H1 (cell line): ENCODE measurements at regions not wholly inside any gene's neighbourhood (a gene's known extent, or its start where the extent isn't known, plus 50 kb on each side); places are given as distances from the start of the nearest gene placed in this dataset.

ENCODE experiments used
- CTCF ChIA-PET: fragments of 300-600 bp; sonication (Branson Sonifier 250); formaldehyde crosslinking; loops from one replicate; lab custom pipeline; 2021; ENCODE audit not compliant: partially characterized antibody; lab: Charles Lee
- POLR2A ChIA-PET: fragments of 300-600 bp; sonication (Branson Sonifier 250); formaldehyde crosslinking; loops from one replicate; lab custom pipeline; 2021; ENCODE audit warnings: inconsistent platforms; ENCODE audit not compliant: partially characterized antibody; lab: Charles Lee
- DNase-seq, 2 experiments: peaks; one replicate each; pipeline versions ENCODE4 v3.0.0 to v3.0.0-alpha.2; 2010 to 2022; ENCODE audit warnings: low spot score in 2 of 2, low read depth in 1 of 2, mixed read lengths in 1 of 2
- FAIRE-seq: peaks from 2 replicates; lab custom pipeline; 2011; peaks lifted over from hg19 to GRCh38; lab: Jason Lieb, UNC
- H2AFZ ChIP-seq: 2 replicates; pipeline ENCODE4 v1.8.1; 2012; ENCODE audit warnings: low read length, inconsistent platforms
- H2AK5ac ChIP-seq: 2 replicates; pipeline ENCODE4 v1.6.1; 2013; ENCODE audit warnings: low read depth, low read length
- H2BK120ac ChIP-seq: replicated peaks from 2 replicates; pipeline ENCODE3; 2013; ENCODE audit warnings: low read depth, low read length, inconsistent platforms
- H2BK12ac ChIP-seq: 2 replicates; pipeline ENCODE4 v1.6.1; 2013; ENCODE audit warnings: low read depth, low read length
- H2BK15ac ChIP-seq: 2 replicates; pipeline ENCODE4 v1.6.1; 2013; ENCODE audit warnings: low read length
- H2BK20ac ChIP-seq: 2 replicates; pipeline ENCODE4 v1.6.1; 2013; ENCODE audit warnings: low read length
- H2BK5ac ChIP-seq: 2 replicates; pipeline ENCODE4 v1.6.1; 2013; ENCODE audit warnings: low read depth, low read length
- H3K14ac ChIP-seq: 2 replicates; pipeline ENCODE4 v1.6.1; 2013; ENCODE audit warnings: inconsistent platforms; ENCODE audit not compliant: insufficient read length
- H3K18ac ChIP-seq: 2 replicates; pipeline ENCODE4 v1.6.1; 2013; ENCODE audit warnings: low read length; ENCODE audit errors: extremely low read depth
- H3K23ac ChIP-seq: 2 replicates; pipeline ENCODE4 v1.6.1; 2013; ENCODE audit warnings: inconsistent platforms; ENCODE audit not compliant: insufficient read length
- H3K23me2 ChIP-seq: 2 replicates; pipeline ENCODE4 v1.6.1; 2013; ENCODE audit warnings: low read depth, low read length
- H3K27ac ChIP-seq: 2 replicates; pipeline ENCODE4 v1.6.1; 2011; ENCODE audit warnings: low read depth, low read length, inconsistent platforms
- H3K27me3 ChIP-seq, 4 experiments: replicated peaks in 1 of 4; 1 replicate in 1 of 4; 2 replicates in 3 of 4; pipeline versions ENCODE4 v1.6.1 to v1.8.1; 2011 to 2013; ENCODE audit warnings: low read length in 3 of 4, mild to moderate bottlenecking in 3 of 4, inconsistent platforms in 2 of 4, mixed read lengths in 2 of 4, moderate library complexity in 1 of 4; ENCODE audit not compliant: control insufficient read depth in 3 of 4, insufficient read depth in 3 of 4; ENCODE audit errors: extremely low read depth in 1 of 4
- H3K36me3 ChIP-seq, 4 experiments: 2 replicates each; pipeline versions ENCODE4 v1.6.1 to v1.8.1; 2011 to 2013; ENCODE audit warnings: mild to moderate bottlenecking in 4 of 4, low read length in 3 of 4, moderate library complexity in 2 of 4, control low read depth in 1 of 4, inconsistent platforms in 1 of 4; ENCODE audit not compliant: insufficient read depth in 4 of 4, control insufficient read depth in 2 of 4
- H3K4ac ChIP-seq: replicated peaks from 2 replicates; pipeline ENCODE3; 2013; ENCODE audit warnings: low read length, low read depth, mixed read lengths, inconsistent platforms; ENCODE audit not compliant: insufficient read length
- H3K4me1 ChIP-seq, 4 experiments: replicated peaks in 1 of 4; 1 replicate in 1 of 4; 2 replicates in 3 of 4; pipeline versions ENCODE4 v1.6.1 to v1.8.1; 2011 to 2013; ENCODE audit warnings: low read length in 3 of 4, inconsistent platforms in 2 of 4, mixed read lengths in 1 of 4; ENCODE audit not compliant: insufficient read depth in 4 of 4, control insufficient read depth in 3 of 4
- H3K4me2 ChIP-seq, 2 experiments: 2 replicates each; pipeline versions ENCODE4 v1.6.1 to v1.8.1; 2011 to 2013; ENCODE audit warnings: low read depth in 2 of 2, low read length in 2 of 2, control low read depth in 1 of 2, inconsistent platforms in 1 of 2, mild to moderate bottlenecking in 1 of 2; ENCODE audit not compliant: insufficient read depth in 1 of 2
- H3K4me3 ChIP-seq, 4 experiments: fragments of 200-600, 300-600 bp in 1 of 4; sonication (generic), shearing (Covaris generic), sonication (Bioruptor Twin) in 1 of 4; 2 replicates each; pipeline versions ENCODE4 v1.5.1 to v1.8.1; 2011 to 2016; ENCODE audit warnings: low read length in 4 of 4, low read depth in 3 of 4, control low read depth in 2 of 4, inconsistent platforms in 2 of 4, mild to moderate bottlenecking in 2 of 4, mixed read lengths in 1 of 4, moderate library complexity in 1 of 4; ENCODE audit not compliant: insufficient read depth in 2 of 4; ENCODE audit errors: extremely low read depth in 1 of 4
- H3K56ac ChIP-seq: replicated peaks from 2 replicates; pipeline ENCODE3; 2013; ENCODE audit warnings: low read depth, mild to moderate bottlenecking, mixed read lengths, low read length, inconsistent platforms; ENCODE audit not compliant: insufficient read length
- H3K79me1 ChIP-seq: 2 replicates; pipeline ENCODE4 v1.6.1; 2013; ENCODE audit warnings: low read depth, low read length, control low read depth
- H3K79me2 ChIP-seq, 2 experiments: 2 replicates each; pipeline versions ENCODE4 v1.6.1 to v1.8.1; 2012 to 2013; ENCODE audit warnings: low read length in 2 of 2, mild to moderate bottlenecking in 2 of 2, inconsistent platforms in 1 of 2; ENCODE audit not compliant: insufficient read depth in 2 of 2, control insufficient read depth in 1 of 2
- H3K9ac ChIP-seq, 4 experiments: replicated peaks in 1 of 4; 1 replicate in 1 of 4; 2 replicates in 3 of 4; pipeline versions ENCODE4 v1.6.1 to v1.8.1; 2011 to 2013; ENCODE audit warnings: low read depth in 3 of 4, low read length in 3 of 4, control low read depth in 2 of 4, mild to moderate bottlenecking in 2 of 4, moderate library complexity in 2 of 4, inconsistent platforms in 1 of 4; ENCODE audit errors: extremely low read depth in 1 of 4
- H3K9me3 ChIP-seq, 2 experiments: 2 replicates each; pipeline versions ENCODE4 v1.6.1 to v1.8.1; 2012 to 2013; ENCODE audit warnings: mild to moderate bottlenecking in 2 of 2, moderate library complexity in 2 of 2, control low read depth in 1 of 2, inconsistent platforms in 1 of 2, low read depth in 1 of 2, low read length in 1 of 2, mixed read lengths in 1 of 2; ENCODE audit not compliant: insufficient read depth in 2 of 2
- H4K20me1 ChIP-seq, 2 experiments: replicated peaks in 1 of 2; 2 replicates each; pipeline versions ENCODE3 to v1.8.1; 2011 to 2013; ENCODE audit warnings: inconsistent platforms in 2 of 2, low read length in 2 of 2, mild to moderate bottlenecking in 1 of 2; ENCODE audit not compliant: insufficient read depth in 2 of 2, control insufficient read depth in 1 of 2
- H4K5ac ChIP-seq: 2 replicates; pipeline ENCODE4 v1.6.1; 2013; ENCODE audit warnings: low read length, low read depth, mixed read lengths, inconsistent platforms; ENCODE audit not compliant: insufficient read length
- H4K8ac ChIP-seq: 2 replicates; pipeline ENCODE4 v1.8.0; 2013; ENCODE audit warnings: mild to moderate bottlenecking, moderate library complexity, low read length, inconsistent platforms; ENCODE audit not compliant: insufficient read depth; ENCODE audit errors: extremely low read depth
- H4K91ac ChIP-seq: replicated peaks from 2 replicates; pipeline ENCODE3; 2013; ENCODE audit warnings: low read length, mixed read lengths, inconsistent platforms; ENCODE audit not compliant: insufficient read length
- CBX8 ChIP-seq: fragments of 300-800, 300-1000 bp; sonication (generic); IDR thresholded peaks from 2 replicates; pipeline ENCODE4 v1.7.1; 2016; ENCODE audit warnings: low read depth, low read length, borderline replicate concordance
- MAFK ChIP-seq: IDR thresholded peaks from 2 replicates; pipeline ENCODE4 v1.6.1; 2012; ENCODE audit warnings: low read depth, mild to moderate bottlenecking, improper control_type of control experiment, low read length
- MAX ChIP-seq: IDR thresholded peaks from 2 replicates; pipeline ENCODE4 v1.6.1; 2012; ENCODE audit warnings: inconsistent platforms
- PHF8 ChIP-seq: fragments of 200-600 bp; sonication (generic); conservative IDR thresholded peaks from 2 replicates; pipeline ENCODE4 v1.7.1; 2012; ENCODE audit warnings: low read depth, mild to moderate bottlenecking, inconsistent platforms, low read length, moderate library complexity
- SIRT6 ChIP-seq: IDR thresholded peaks from one replicate; pipeline ENCODE4 v1.7.1; 2012; ENCODE audit warnings: low read length, inconsistent platforms
- SUZ12 ChIP-seq: fragments of 200-600 bp; sonication (generic); IDR thresholded peaks from 2 replicates; pipeline ENCODE4 v1.6.1; 2012; ENCODE audit warnings: mild to moderate bottlenecking, inconsistent platforms, low read length, moderate library complexity, mixed read lengths
- WGBS, 2 experiments: shearing (Covaris generic) in 1 of 2; methylation state at CpG; one replicate each; pipeline versions ENCODE4 v1.1.6 to v1.1.7; 2013 to 2015; ENCODE audit warnings: low lambda C conversion rate in 2 of 2, mixed read lengths in 2 of 2, inconsistent platforms in 1 of 2, low coverage in 1 of 2, missing lambda C conversion rate in 1 of 2; ENCODE audit not compliant: insufficient replicate concordance in 2 of 2, insufficient coverage in 1 of 2, insufficient read length in 1 of 2; ENCODE audit errors: extremely low coverage in 1 of 2, missing lambda C conversion rate in 1 of 2; 5-methylcytosine and 5-hydroxymethylcytosine counted together

- no peak for FAIRE-seq
Measured at GRCh38 chr17:27222515-27222914, 71.4 kb upstream of the WSB1 start.

More at GRCh38 chr17:27222515-27222914, 71.4 kb upstream of the WSB1 start:
- POLR2A ChIA-PET = no interaction called here
- Histone ChIP-seq H3K9me3 (peaks cover 25 to 36% of the 10 kb centered on the region in 2 experiments), H3K56ac (no peak overlapping the region), H3K4me2 (no peak overlapping the region), H3K79me1 (no peaks in the 10 kb centered on the region), H4K91ac (no peak overlapping the region), H3K18ac (no peak overlapping the region), H4K20me1 (no peaks in the 10 kb centered on the region), H3K4me3 (no peak overlapping the region), H3K79me2 (no peaks in the 10 kb centered on the region), H3K23me2 (no peaks in the 10 kb centered on the region), H2AK5ac (no peak overlapping the region), H3K14ac (no peak overlapping the region), H2BK15ac (no peak overlapping the region), H3K23ac (no peak overlapping the region), H2BK20ac (no peak overlapping the region), H3K27ac (no peak overlapping the region), H3K9ac (no peak overlapping the region), H3K4me1 (no peaks in the 10 kb centered on the region), H3K36me3 (no peaks in the 10 kb centered on the region), H2AFZ (no peak overlapping the region), H2BK120ac (no peak overlapping the region), H2BK5ac (no peak overlapping the region), H3K4ac (no peak overlapping the region), H3K27me3 (no peaks in the 10 kb centered on the region), H4K8ac (no peak overlapping the region), H4K5ac (no peak overlapping the region), H2BK12ac (no peak overlapping the region)
- no peak for DNase-seq
- TF ChIP-seq SUZ12 = no peak
- no peak for TF ChIP-seq MAFK
- no peak for TF ChIP-seq CBX8
- TF ChIP-seq MAX = no peak
- no peak for TF ChIP-seq PHF8
- no peak for TF ChIP-seq SIRT6
- WGBS, 2 experiments = 100% methylated on average over 1 of the region's 1 CpG; no CpG with 5 or more reads in 1 of the 2 experiments
- CTCF ChIA-PET = no interaction called here
